ENCODE measurements at regions not wholly inside any gene's neighbourhood (a gene's known extent, or its start where the extent isn't known, plus 50 kb on each side); places are given as distances from the start of the nearest gene placed in this dataset.
A peak's percentile ranks its signal among the peaks of the same experiment; 100 is the strongest.

DNA sequence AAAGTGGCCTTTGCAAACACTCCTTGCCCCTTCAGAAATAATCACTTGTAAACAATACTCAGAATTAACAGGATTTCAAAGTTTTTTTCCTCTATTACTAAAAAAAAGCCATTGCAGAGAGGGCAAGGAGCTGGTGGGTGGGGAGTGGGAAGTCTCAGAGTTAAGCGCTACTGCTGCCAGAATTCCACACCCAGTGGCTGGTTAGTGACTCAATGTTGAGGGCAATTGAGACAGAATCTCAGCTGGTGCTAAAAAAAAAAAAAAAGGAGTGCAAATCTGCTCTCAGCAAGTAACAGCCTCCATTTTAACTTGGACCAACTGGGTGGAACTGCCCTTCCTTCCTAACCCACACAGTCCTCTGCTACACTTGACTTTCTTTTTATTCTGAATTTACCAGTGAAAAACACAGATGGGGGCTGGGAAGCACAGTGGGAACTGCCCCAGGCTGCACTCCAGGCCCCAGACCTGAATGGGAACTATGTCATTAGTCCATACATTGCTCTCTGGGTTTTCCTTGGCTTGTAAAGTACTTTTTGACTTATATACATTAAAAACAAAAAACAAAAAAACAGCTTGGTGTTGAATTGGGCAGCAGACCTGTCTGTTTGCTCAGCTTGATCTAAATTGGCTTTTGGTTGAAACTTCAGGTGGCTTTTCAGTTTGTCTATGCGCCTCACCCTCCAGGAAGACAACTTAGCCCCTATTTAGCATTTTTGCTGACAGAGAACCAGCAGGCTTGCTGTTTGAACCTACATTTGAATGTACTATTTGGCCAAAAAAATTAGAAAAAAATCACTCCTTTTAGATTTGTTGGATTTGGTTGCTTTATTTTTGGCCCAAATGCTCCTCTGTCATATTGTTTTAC lies 357.8 kb upstream of the TBL1XR1 start:
- ATAC-seq, result peak in 1 of 4 donors; percentile 37
- 79 to 86% (median 79%) methylated on average over 2 of the region's 2 CpGs for WGBS, 3 donors

DNA sequence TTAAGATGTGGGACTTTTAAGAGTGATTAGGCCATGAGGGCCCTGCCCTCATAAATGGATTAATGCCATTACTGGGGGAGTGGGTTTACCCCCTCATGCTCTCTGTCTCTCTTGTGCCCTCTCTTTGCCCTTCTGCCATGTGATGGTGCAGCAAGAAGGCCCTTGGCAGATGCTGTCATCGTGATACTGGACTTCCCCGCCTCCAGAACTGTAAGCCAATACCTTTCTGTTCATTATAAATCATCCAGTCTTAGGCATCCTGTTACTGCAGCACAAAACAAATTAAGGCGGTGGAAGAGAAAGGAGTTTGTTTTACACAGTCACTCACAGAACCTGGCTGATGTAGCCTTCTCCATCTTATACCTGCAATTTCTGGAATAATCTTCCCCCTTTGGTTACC lies 360.3 kb upstream of the TBL1XR1 start:
- no peaks in the 10 kb centered on the region for H3K36me3 ChIP-seq (ENCODE audit: insufficient read depth in 1 of 2, low read depth in 1 of 2)
- H3K27me3 ChIP-seq (ENCODE audit: insufficient read depth in 3 of 3, low read length in 2 of 3), result no peaks in the 10 kb centered on the region
- no peak overlapping the region for H3K27ac ChIP-seq
- DNase-seq (no peak), ATAC-seq (no peak)
- 28 to 38% (median 33%) methylated on average over 3 of the region's 3 CpGs for WGBS, 3 donors
- intact Hi-C loops (cut with DNase I), result no loop called here
- H3K4me1 ChIP-seq, result no peaks in the 10 kb centered on the region
- H3K9me3 ChIP-seq, result no peaks in the 10 kb centered on the region
- TF ChIP-seq, protein P1, sequence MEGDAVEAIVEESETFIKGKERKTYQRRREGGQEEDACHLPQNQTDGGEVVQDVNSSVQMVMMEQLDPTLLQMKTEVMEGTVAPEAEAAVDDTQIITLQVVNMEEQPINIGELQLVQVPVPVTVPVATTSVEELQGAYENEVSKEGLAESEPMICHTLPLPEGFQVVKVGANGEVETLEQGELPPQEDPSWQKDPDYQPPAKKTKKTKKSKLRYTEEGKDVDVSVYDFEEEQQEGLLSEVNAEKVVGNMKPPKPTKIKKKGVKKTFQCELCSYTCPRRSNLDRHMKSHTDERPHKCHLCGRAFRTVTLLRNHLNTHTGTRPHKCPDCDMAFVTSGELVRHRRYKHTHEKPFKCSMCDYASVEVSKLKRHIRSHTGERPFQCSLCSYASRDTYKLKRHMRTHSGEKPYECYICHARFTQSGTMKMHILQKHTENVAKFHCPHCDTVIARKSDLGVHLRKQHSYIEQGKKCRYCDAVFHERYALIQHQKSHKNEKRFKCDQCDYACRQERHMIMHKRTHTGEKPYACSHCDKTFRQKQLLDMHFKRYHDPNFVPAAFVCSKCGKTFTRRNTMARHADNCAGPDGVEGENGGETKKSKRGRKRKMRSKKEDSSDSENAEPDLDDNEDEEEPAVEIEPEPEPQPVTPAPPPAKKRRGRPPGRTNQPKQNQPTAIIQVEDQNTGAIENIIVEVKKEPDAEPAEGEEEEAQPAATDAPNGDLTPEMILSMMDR (IDR thresholded peaks at IDR 0.05), result no peak
- no peak overlapping the region for H3K4me3 ChIP-seq

More for the DNA sequence above, 357.8 kb upstream of the TBL1XR1 start:
- intact Hi-C loops (cut with DNase I), result no loop called here
- Histone ChIP-seq H3K36me3 (ENCODE audit: insufficient read depth in 1 of 2, low read depth in 1 of 2) (no peaks in the 10 kb centered on the region), H3K9me3 (no peaks in the 10 kb centered on the region), H3K27ac (no peak overlapping the region), H3K4me3 (no peak overlapping the region), H3K4me1 (no peaks in the 10 kb centered on the region), H3K27me3 (ENCODE audit: insufficient read depth in 3 of 3, low read length in 2 of 3) (no peaks in the 10 kb centered on the region)
- no peak for DNase-seq
- TF ChIP-seq, protein P1 (IDR thresholded peaks at IDR 0.05), result no peak

DNA sequence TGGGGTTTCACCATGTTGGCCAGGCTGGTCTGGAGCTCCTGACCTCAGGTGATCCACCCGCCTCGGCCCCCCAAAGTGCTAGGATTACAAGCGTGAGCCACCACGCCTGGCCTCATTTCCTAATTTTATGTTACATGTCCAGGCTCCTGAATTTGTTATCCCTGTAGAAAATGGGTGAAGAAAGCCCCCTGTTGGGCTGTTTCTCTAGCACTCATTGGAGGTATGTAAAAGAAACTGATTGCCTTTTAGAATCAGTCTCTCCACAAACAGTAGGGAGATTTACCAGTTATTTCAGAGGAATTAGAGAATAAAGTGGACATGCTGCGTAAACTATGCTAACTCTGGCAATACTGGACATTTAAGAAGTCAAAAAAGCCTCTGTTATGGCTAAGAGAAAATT lies 364.1 kb upstream of the TBL1XR1 start:
- no peaks in the 10 kb centered on the region for H3K36me3 ChIP-seq (ENCODE audit: insufficient read depth in 1 of 2, low read depth in 1 of 2)
- no peak for DNase-seq
- no peak for ATAC-seq
- 81 to 95% (median 89%) methylated on average over 5 of the region's 5 CpGs for WGBS, 3 donors
- TF ChIP-seq, protein P1 (IDR thresholded peaks at IDR 0.05), result no peak
- H3K4me3 ChIP-seq, result no peak overlapping the region
- no peak overlapping the region for H3K27ac ChIP-seq
- H3K27me3 ChIP-seq (ENCODE audit: insufficient read depth in 3 of 3, low read length in 2 of 3), result no peaks in the 10 kb centered on the region
- H3K9me3 ChIP-seq, result no peaks in the 10 kb centered on the region
- intact Hi-C loops (cut with DNase I), result no loop called here
- no peaks in the 10 kb centered on the region for H3K4me1 ChIP-seq

DNA sequence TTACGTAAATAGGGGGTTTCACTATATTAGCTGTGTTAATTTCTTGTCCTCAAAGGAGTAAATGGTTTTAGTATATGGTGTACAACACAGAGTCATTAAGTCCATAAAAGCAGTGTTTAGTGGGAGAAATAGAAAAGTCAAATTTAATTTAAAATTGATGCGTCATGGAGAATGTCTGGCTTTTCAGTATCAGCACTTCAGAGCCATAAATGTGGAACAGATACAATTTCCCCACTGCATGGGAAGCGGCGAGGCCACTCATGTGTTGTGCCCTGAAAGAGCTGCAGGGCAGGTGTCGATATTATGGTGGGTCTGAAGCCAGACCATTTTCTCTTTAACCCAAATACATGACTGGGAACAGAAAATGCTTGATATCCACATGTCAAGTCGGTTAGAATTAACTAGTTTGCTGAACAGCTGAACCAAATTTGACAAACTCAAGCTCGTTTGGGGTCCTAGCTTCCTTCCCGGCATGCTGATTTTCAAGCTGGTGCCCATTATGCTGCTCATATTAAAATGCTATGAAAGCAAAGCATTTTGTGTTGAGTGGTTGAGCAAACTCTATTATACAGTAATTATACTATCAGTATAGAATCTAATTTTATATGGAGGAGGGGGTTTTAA lies 364.6 kb upstream of the TBL1XR1 start:
- intact Hi-C loops (cut with DNase I), result no loop called here
- no peaks in the 10 kb centered on the region for H3K9me3 ChIP-seq
- no peaks in the 10 kb centered on the region for H3K36me3 ChIP-seq (ENCODE audit: insufficient read depth in 1 of 2, low read depth in 1 of 2)
- H3K27me3 ChIP-seq (ENCODE audit: insufficient read depth in 3 of 3, low read length in 2 of 3), result no peaks in the 10 kb centered on the region
- no peak for ATAC-seq
- no peak overlapping the region for H3K4me3 ChIP-seq
- 70 to 86% (median 71%) methylated on average over 8 of the region's 8 CpGs for WGBS, 3 donors
- TF ChIP-seq, protein P1 (IDR thresholded peaks at IDR 0.05), result no peak
- no peak for DNase-seq
- no peaks in the 10 kb centered on the region for H3K4me1 ChIP-seq
- H3K27ac ChIP-seq, result no peak overlapping the region
